ENCODE measurements at regions not wholly inside any gene's neighbourhood (a gene's known extent, or its start where the extent isn't known, plus 50 kb on each side); places are given as distances from the start of the nearest gene placed in this dataset.

DNA sequence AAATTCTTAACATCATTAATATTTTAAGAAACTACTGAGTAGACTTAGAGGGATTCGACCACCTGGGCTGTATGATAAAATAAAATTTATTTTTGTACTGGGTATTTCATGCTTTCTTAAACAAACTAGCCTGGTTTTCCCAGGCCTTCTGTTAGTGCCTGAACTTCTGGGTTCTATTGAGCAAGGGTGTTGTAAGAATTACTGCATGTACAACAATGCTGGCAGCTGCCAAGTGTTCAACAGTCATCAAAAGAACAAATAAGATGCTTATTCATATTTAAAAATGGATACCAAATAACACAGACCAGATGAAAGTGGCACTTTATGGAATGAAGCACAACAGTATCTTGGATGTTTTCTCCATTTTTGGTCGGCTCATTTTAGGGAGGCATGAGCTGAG lies 123.2 kb upstream of the FBXL7 start (continued):
- no peak for TF ChIP-seq GABPA (IDR thresholded peaks at IDR 0.05; ENCODE audit: low read depth)

DNA sequence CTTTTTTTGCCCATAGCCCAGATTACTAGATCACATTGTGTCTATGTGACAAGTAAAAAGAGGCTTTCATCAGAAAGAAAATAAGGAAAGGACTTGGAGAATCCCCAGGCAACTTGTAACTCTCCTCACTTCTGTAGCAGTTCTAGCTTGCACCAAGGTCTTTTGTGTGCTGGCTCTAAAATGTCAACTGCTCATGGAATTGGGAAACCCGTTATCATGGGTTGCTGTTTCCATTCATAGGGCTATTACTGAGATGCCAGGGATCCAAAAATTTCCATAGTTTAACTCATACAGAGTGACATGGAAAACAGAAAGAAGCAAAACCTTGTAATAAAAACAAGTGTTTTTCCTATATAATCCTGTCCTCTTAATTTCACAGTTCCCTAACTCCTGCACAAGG lies 123.9 kb upstream of the FBXL7 start:
- 11% methylated on average over 1 of the region's 1 CpG for WGBS (ENCODE audit: low lambda C conversion rate)
- no peak for TF ChIP-seq TCF12 (IDR thresholded peaks at IDR 0.05)
- no peak for TF ChIP-seq RXRA (IDR thresholded peaks at IDR 0.05; ENCODE audit: borderline replicate concordance, low read depth)
- TF ChIP-seq SMC3 (IDR thresholded peaks at IDR 0.05; ENCODE audit: low read depth, low read length): no peak
- TF ChIP-seq RAD21 (IDR thresholded peaks at IDR 0.05; ENCODE audit: low read length): no peak
- Histone ChIP-seq H3K4me3 (ENCODE audit: low read depth in 2 of 2, low read length in 1 of 2) (no peak overlapping the region), H3K4me2 (no peak overlapping the region), H4K20me1 (ENCODE audit: insufficient read depth) (no peaks in the 10 kb centered on the region), H3K9me3 (no peaks in the 10 kb centered on the region), H3K9ac (no peak overlapping the region), H3K79me2 (ENCODE audit: insufficient read depth) (no peaks in the 10 kb centered on the region), H3F3A (replicated peaks; ENCODE audit: insufficient read depth) (no peaks in the 10 kb centered on the region), H3K9me2 (no peaks in the 10 kb centered on the region), H3K36me3 (replicated peaks in 1 of 2; ENCODE audit: control insufficient read depth in 1 of 2, insufficient read depth in 2 of 2, low read length in 1 of 2) (no peaks in the 10 kb centered on the region), H3K4me1 (ENCODE audit: control insufficient read depth in 1 of 2, insufficient read depth in 2 of 2, low read depth in 1 of 2, low read length in 1 of 2) (no peaks in the 10 kb centered on the region), H3K27ac (ENCODE audit: low read depth in 2 of 2, low read length in 1 of 2) (no peak overlapping the region), H3K27me3 (ENCODE audit: insufficient read depth) (no peaks in the 10 kb centered on the region), H2AFZ (ENCODE audit: low read depth) (no peak overlapping the region)
- ChIA-PET CTCF (interaction anchor here (1.3 kb wide), 1 partner anchor 270 kb away, joined by 4 read pairs; no protein-coding TSS in a partner anchor), POLR2A (no interaction called here)
- DNase-seq: no peak

DNA sequence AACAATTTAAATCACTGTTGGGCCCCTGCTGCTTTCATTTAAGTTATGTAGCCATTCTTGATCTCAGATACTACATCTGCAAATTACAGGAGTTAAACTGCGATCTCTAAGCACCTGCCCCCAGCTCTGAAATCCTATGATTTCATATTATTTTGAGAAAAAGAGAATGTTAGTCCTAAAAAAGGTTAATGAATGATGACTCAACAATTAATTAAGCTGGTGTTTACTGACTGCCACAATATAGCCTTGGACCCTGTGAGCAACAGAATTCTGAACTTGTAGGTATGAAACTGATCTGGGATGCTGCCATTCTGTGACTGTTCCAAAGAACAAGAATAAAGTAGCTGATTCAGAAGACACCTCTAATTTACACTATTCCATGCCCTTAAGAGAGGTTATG lies 124.4 kb upstream of the FBXL7 start:
- Histone ChIP-seq H3K27me3 (ENCODE audit: insufficient read depth) (no peaks in the 10 kb centered on the region), H3K79me2 (ENCODE audit: insufficient read depth) (no peaks in the 10 kb centered on the region), H4K20me1 (ENCODE audit: insufficient read depth) (no peaks in the 10 kb centered on the region), H3K27ac (ENCODE audit: low read depth in 2 of 2, low read length in 1 of 2) (no peak overlapping the region), H3K4me3 (ENCODE audit: low read depth in 2 of 2, low read length in 1 of 2) (no peak overlapping the region), H3K9me2 (no peaks in the 10 kb centered on the region), H3K4me2 (no peak overlapping the region), H3K9me3 (no peaks in the 10 kb centered on the region), H3K9ac (no peak overlapping the region), H3K36me3 (replicated peaks in 1 of 2; ENCODE audit: control insufficient read depth in 1 of 2, insufficient read depth in 2 of 2, low read length in 1 of 2) (no peaks in the 10 kb centered on the region), H2AFZ (ENCODE audit: low read depth) (no peak overlapping the region), H3K4me1 (ENCODE audit: control insufficient read depth in 1 of 2, insufficient read depth in 2 of 2, low read depth in 1 of 2, low read length in 1 of 2) (no peaks in the 10 kb centered on the region), H3F3A (replicated peaks; ENCODE audit: insufficient read depth) (no peaks in the 10 kb centered on the region)
- no peak for TF ChIP-seq TEAD4 (IDR thresholded peaks at IDR 0.05; ENCODE audit: borderline replicate concordance, insufficient read depth)
- TF ChIP-seq, protein P1, sequence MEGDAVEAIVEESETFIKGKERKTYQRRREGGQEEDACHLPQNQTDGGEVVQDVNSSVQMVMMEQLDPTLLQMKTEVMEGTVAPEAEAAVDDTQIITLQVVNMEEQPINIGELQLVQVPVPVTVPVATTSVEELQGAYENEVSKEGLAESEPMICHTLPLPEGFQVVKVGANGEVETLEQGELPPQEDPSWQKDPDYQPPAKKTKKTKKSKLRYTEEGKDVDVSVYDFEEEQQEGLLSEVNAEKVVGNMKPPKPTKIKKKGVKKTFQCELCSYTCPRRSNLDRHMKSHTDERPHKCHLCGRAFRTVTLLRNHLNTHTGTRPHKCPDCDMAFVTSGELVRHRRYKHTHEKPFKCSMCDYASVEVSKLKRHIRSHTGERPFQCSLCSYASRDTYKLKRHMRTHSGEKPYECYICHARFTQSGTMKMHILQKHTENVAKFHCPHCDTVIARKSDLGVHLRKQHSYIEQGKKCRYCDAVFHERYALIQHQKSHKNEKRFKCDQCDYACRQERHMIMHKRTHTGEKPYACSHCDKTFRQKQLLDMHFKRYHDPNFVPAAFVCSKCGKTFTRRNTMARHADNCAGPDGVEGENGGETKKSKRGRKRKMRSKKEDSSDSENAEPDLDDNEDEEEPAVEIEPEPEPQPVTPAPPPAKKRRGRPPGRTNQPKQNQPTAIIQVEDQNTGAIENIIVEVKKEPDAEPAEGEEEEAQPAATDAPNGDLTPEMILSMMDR (IDR thresholded peaks at IDR 0.05): no peak
- ChIA-PET POLR2A (no interaction called here), CTCF (interaction anchor here (0.6 kb wide), 1 partner anchor 15 kb away, joined by 3 read pairs; no protein-coding TSS in a partner anchor)
- no peak for DNase-seq
- 39% methylated on average over 1 of the region's 1 CpG for WGBS (ENCODE audit: low lambda C conversion rate)

DNA sequence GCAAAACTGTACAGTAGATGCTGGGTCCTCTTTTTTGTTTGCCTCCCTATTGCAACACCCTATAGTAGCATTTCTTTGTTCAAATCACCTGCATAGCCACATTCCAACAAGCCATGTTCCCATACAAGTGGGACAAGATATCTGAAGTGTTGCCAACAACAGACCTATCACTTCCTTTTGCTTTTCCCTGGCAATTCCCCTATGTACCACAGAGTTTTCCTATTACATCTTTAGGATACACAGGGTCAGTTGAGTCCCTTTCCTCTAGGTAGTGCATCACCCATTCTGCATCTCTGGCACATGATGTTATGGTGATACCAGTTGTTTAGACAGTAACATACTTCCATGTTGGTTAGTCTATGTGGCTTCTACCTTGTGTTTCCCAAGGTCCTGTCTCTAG lies 125.1 kb upstream of the FBXL7 start:
- ChIA-PET CTCF (no interaction called here), POLR2A (no interaction called here)
- no peak overlapping the region for H3K4me3 ChIP-seq (ENCODE audit: low read depth in 2 of 2, low read length in 1 of 2)
- H3K4me2 ChIP-seq: no peak overlapping the region
- H3K9me3 ChIP-seq: no peaks in the 10 kb centered on the region
- no peak overlapping the region for H3K9ac ChIP-seq
- no peaks in the 10 kb centered on the region for H3K27me3 ChIP-seq (ENCODE audit: insufficient read depth)
- H2AFZ ChIP-seq (ENCODE audit: low read depth): no peak overlapping the region
- no peaks in the 10 kb centered on the region for H3K4me1 ChIP-seq (ENCODE audit: control insufficient read depth in 1 of 2, insufficient read depth in 2 of 2, low read depth in 1 of 2, low read length in 1 of 2)
- H3K79me2 ChIP-seq (ENCODE audit: insufficient read depth): no peaks in the 10 kb centered on the region
- no peak overlapping the region for H3K27ac ChIP-seq (ENCODE audit: low read depth in 2 of 2, low read length in 1 of 2)
- no peaks in the 10 kb centered on the region for H3F3A ChIP-seq (replicated peaks; ENCODE audit: insufficient read depth)
- H3K9me2 ChIP-seq: no peaks in the 10 kb centered on the region
- TF ChIP-seq RXRA (IDR thresholded peaks at IDR 0.05; ENCODE audit: borderline replicate concordance, low read depth) (no peak), NFIC (IDR thresholded peaks at IDR 0.05; ENCODE audit: borderline replicate concordance) (no peak), MEF2A (IDR thresholded peaks at IDR 0.05; ENCODE audit: borderline replicate concordance, low read depth) (no peak), MXI1 (IDR thresholded peaks at IDR 0.05; ENCODE audit: low read depth, low read length) (no peak), SIN3A (IDR thresholded peaks at IDR 0.05; ENCODE audit: borderline replicate concordance, low read depth, low read length) (no peak), FOXM1 (IDR thresholded peaks at IDR 0.05; ENCODE audit: low read depth) (no peak), EZH2phosphoT487 (IDR thresholded peaks at IDR 0.05; ENCODE audit: borderline replicate concordance, low read depth) (no peak), ELF1 (IDR thresholded peaks at IDR 0.05) (no peak)
- TF ChIP-seq, protein P2, sequence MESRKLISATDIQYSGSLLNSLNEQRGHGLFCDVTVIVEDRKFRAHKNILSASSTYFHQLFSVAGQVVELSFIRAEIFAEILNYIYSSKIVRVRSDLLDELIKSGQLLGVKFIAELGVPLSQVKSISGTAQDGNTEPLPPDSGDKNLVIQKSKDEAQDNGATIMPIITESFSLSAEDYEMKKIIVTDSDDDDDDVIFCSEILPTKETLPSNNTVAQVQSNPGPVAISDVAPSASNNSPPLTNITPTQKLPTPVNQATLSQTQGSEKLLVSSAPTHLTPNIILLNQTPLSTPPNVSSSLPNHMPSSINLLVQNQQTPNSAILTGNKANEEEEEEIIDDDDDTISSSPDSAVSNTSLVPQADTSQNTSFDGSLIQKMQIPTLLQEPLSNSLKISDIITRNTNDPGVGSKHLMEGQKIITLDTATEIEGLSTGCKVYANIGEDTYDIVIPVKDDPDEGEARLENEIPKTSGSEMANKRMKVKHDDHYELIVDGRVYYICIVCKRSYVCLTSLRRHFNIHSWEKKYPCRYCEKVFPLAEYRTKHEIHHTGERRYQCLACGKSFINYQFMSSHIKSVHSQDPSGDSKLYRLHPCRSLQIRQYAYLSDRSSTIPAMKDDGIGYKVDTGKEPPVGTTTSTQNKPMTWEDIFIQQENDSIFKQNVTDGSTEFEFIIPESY (IDR thresholded peaks at IDR 0.05; ENCODE audit: borderline replicate concordance, low read depth): no peak
- TF ChIP-seq, protein P3, sequence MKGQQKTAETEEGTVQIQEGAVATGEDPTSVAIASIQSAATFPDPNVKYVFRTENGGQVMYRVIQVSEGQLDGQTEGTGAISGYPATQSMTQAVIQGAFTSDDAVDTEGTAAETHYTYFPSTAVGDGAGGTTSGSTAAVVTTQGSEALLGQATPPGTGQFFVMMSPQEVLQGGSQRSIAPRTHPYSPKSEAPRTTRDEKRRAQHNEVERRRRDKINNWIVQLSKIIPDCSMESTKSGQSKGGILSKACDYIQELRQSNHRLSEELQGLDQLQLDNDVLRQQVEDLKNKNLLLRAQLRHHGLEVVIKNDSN (IDR thresholded peaks at IDR 0.05; ENCODE audit: borderline replicate concordance, low read depth): no peak
- H3K36me3 ChIP-seq (replicated peaks in 1 of 2; ENCODE audit: control insufficient read depth in 1 of 2, insufficient read depth in 2 of 2, low read length in 1 of 2): no peaks in the 10 kb centered on the region
- no peaks in the 10 kb centered on the region for H4K20me1 ChIP-seq (ENCODE audit: insufficient read depth)
- DNase-seq: no peak

Measured in SK-N-SH (cell line).